Testis (tissue), 2 donors: ENCODE measurements at regions not wholly inside any gene's neighbourhood (a gene's known extent, or its start where the extent isn't known, plus 50 kb on each side); places are given as distances from the start of the nearest gene placed in this dataset.
"Not testable (repeated sequence)": the region's sequence is repeated elsewhere in the genome, so short reads cannot be mapped to it uniquely, and the experiment has no call there.

Source experiments
- CTCF ChIP-seq, 3 experiments: fragments of 450-650 bp in 2 of 3; fragments of 200-600 bp in 1 of 3; sonication (generic) in 1 of 3; IDR thresholded peaks; one replicate each; pipeline ENCODE4 v1.5.1; 2016 to 2019; ENCODE audit warnings: antibody characterized with exemption in 3 of 3, mild to moderate bottlenecking in 2 of 3, moderate library complexity in 1 of 3
- POLR2A ChIP-seq: fragments of 450-650 bp; IDR thresholded peaks from one replicate; pipeline ENCODE4 v1.6.1; 2017; ENCODE audit warnings: antibody characterized with exemption, mild to moderate bottlenecking, moderate library complexity

DNA sequence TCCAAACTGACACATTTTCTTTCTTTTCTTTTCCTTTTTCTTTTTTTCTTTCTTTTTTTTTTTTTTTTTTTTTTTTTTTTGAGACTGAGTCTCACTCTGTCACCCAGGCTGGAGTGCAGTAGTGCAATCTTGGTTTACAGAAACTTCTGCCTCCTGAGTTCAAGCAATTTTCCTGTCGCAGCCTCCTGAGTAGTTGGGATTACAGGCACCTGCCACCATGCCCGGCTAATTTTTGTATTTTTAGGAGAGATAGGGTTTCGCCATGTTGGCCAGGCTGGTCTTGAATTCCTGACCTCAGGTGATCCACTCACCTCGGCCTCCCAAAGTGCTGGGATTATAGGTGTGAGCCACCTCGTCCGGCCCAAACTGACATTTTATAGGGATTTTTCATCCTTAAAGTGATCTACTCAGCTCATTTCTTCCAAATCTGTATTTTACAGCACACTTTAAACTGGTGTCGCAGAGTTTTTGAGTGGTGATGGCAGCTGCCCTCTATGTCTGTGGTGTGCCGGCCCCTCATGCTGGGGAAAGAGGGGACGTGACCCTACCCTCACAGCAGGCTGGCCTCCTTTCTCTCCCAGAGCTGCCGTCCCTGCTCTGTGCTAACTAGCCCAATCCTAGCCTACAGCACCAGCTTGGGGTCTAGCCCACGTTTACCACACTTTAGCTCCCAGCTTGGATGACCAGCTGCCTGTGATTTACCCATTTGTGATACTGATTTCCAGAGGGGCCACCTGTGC is 211.9 kb upstream of the HAAO start:
- TF ChIP-seq CTCF (IDR thresholded peaks at IDR 0.05); POLR2A: not testable (repeated sequence)
